COR-L47 (cell line): ENCODE measurements at regions not wholly inside any gene's neighbourhood (a gene's known extent, or its start where the extent isn't known, plus 50 kb on each side); places are given as distances from the start of the nearest gene placed in this dataset.

Source experiments
- DNase-seq: peaks from one replicate; lab custom pipeline; 2025; lab: John Stamatoyannopoulos, UW

DNA sequence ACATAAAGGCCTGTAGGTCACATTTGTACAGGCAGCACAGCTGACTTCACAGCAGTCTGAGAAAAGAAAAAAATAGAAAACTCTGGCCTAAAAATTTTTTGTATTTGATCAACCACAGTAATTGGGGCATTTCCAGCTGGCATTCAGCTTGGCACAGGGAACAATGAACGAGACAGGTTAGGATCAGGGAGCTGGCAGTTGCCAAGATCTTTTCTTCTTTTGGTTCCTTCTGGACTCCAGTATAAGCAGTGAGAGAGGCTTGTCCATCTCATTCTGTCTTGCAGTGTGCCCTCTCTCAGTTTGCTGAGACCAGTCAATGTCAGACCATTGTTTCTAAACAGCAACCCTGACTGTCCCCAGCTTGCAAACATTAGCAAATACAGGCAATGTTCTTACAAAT is 601.1 kb downstream of the TLR4 start:
- DNase-seq, result no peak

DNA sequence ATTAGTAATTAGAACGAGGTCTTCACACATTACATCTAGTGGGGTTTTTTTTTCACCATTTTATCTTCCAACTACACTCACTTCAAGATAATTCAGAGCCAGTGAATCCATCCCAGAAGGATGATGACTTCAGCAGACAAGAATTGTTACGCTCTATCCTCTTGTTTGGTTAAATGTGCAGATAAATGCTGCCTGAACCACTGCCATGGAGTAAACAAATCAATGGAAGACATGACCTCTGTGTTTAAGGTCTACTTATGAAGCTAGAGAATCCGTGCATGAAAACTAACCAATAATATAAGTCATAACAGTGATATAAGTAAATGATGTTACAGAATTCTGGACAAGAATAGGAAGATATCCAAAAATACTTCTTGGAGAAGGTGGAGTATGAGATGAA is 602.6 kb downstream of the TLR4 start:
- no peak for DNase-seq

DNA sequence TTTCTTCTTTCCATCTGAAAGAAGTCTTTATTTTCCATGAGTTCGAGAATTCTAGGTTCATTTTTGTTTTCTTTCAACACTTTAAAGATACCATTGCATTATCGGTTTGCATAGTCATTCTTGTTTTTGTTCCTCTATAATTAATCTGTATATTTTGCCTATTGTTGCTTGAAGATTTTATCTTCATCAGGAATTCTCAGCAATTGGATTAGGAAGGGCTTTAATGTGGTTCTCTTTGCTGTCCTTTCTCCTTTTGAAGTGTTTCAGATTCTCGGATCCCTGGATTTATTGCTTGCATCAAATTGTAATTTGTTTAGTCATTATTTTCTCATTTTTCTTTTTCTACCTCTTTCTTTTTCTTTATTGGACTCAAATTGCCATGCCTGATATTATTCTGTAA is 609.8 kb downstream of the TLR4 start:
- no peak for DNase-seq

DNA sequence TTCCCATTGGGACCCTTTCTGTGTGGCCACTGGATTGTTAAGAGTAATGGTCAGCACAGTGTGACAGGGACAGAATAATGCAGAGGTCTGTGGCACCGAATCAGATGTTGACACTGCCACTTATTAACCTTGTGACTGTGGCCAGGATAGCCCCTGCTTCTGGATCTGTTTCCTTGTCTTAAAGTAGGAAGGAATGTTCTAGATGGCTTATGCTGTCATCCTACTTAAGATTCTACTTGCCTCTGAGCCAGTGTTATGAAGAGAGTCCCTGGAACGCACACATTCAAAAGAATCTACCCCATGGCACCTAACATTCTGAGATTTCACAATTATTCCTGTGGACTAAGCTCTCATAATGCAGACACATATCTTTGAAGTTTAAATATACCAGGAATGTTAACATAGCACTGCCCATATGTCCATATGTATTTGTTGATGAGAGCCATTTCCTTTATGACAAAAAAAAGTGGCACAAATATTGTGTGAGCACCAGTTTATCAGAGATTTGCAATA is 612.7 kb downstream of the TLR4 start:
- DNase-seq, result no peak

DNA sequence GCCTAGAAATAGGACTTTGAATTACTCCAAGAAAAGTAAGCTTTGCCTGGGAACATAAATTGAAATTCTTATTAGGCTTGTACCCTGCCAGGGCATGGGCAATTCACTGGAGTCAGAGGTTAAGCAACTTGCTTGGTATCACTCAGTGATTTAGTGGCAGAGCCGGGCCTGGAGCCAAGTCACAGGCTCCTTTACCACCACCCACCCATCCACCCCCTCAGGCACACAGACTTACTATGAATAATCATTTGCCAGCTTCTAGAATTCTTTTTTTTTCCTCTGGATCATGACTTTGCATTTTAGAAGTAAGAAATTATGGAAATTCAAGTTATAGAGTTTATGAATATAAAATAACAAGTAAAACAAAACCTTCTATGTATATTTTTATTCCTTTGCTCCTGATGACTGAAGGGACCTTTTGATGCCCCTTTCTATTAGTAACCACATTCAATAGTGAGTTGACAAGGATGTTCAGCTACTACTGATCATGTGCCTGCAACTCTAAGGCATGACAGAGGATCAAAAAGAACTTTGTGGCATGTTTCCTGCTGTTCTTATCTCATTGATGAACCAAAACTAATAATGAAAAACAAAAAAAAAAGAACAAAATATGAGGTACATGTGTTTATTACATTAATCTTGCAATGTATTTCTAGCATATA is 614.7 kb downstream of the TLR4 start:
- DNase-seq, result peak; percentile 12

DNA sequence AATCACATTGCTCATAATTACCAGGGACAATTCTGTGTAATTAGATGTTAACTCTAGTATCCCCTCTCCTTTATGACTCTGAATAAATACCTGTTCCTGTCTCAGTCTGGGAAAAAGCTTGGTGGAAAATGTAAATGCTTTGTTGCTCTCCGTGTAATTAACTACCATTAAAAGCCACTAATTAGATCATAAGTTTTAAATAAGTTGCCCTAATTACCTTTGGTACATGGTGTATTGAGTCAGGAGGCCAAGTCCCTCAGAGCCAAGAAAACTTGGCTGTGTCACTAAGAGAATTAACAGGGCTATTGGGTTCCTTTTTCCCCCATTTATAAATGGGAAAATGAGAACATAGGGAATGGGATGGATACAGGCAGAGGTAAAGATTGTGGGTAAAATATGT is 617.6 kb downstream of the TLR4 start:
- DNase-seq, result peak; percentile 73

DNA sequence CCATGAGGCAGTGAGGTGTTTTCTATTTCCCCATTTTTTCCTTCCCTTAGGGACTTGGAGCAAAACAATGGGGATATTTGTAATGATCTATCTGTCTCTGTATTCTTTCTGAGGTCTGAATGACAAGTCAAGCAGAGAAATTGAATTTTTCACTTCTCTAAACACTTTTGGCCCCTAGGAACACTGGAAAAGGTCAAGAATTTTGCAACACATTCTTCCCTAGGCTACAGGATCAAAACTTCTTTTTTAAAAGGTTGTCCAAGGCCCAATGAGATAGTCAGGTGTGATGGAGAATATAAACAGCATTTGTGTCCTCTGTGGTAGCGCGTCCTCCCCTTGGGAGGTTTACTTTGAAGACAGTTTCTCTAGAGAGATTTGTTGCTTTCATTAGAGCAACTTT is 620.5 kb downstream of the TLR4 start:
- no peak for DNase-seq

DNA sequence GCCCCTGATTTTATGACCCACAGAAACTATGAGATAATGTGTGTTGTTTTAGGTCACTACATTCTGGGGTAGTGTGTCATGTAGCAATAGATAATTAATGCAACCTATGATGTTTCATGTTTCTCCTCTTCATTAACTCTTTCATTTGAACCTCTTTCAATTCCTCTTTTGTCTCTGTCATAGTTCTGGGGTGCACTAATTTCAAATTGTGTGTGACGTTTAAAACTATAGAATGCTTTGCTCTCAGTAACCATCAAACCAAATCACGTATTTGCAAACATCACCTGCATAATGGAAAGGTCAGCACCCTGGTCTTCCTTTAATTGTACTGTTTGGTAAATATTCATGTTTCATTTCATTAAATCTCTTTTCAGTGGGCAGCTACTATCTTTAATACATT is 621.6 kb downstream of the TLR4 start:
- no peak for DNase-seq

DNA sequence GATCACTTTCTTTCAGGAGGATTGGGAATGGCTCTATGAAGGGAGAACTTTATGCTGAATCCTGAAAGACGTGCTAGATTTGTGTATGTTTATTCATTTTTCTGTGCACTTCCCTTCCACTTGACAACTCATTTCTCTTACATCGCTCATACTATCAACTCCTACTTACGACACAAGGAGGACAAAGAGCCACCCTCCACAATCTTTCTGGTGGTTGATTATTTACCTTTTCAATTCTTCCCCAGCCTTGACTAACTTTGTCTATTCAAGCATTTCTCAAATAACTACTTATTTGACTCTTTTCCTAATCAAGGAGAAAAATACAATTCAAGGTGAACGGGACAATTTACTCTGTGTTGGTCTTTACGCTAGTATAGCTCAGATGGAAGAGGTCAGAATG is 622.1 kb downstream of the TLR4 start:
- no peak for DNase-seq

DNA sequence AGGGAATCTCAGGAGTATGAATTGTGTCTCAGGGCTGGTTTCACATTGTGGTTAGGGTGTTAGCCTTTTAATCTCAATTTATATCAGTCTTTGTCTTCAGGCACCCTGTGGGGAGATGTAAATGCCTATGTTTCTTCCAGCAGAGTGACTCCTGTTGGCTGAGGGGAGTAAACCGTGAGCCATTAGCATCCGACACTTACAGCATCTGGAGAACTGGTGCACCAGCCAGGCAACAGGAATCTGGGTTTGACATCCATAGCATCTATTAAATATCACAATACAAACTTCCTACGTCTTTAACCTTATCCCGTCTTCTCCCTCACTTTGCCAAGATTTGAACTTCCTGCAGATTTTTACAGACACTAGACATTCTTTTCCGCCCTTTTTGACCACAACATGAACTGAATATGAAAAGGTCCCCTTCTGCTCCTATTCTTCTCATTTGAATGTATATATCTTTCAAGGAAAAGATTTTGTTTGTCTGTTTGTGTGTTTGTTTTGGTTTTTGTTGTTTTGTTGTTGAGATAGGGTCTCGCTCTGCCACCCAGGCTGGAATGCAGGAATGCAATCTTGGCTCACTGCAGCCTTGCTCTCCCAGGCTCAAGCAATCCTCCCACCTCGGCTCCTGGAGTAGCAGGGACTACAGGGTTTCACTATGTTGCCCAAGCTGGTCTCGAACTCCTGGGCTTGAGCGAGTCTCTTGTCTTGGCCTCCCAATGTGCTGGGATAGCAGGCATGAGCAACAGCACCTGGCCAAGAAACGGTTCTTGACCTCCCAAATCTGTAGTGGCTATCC is 626.2 kb downstream of the TLR4 start:
- DNase-seq, result no peak

DNA sequence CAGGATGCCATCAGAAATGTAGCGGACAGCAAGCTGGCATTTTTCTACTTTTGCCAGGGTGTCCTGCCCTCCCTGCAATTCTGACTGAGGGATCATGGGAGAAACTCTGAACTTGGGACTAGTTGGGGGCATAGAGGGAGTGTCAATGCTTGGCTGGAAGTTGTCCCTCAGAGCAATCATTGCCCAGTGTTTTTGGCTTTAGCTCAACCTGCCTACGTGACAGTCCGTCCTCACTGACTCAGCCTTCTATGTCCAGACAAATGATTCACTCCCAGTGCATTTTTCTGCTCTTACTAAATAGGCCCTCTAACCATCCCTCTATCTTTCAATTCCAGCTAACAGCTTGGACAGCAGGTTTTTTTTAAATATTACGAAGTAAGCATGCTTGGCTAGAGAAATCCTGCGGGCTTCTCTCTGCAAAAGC is 627.4 kb downstream of the TLR4 start:
- no peak for DNase-seq

DNA sequence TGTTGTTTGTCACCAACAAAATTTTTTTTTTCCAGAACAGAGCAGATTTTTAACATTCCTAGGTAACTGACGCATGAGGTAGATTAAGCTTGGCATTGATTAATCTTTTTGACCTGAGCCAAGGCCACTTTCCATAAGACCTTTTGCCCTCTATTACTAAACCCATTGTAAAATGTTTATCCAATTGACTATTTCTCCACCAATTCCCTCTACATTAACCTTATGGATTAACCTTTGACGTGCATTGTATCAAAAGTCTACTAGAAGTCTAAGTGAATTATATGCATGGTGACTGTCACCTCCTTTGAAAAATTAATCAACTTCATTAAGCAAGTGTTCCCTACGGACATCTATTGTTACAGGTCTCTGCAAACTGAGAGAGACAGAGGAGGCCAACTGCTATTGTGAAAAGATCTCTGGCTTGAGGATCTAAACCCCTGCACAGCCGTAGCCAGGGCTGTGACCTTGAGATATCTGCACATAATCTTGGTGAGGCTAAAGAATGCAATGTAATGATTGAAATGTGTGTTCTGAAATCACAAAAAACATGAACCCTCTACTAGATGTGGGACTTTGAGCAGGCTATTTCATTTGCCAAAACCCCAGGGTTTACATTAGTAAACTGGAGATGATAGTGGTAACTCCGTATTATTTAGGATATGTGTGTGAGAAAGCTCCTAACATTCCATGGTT is 632.2 kb downstream of the TLR4 start:
- no peak for DNase-seq

DNA sequence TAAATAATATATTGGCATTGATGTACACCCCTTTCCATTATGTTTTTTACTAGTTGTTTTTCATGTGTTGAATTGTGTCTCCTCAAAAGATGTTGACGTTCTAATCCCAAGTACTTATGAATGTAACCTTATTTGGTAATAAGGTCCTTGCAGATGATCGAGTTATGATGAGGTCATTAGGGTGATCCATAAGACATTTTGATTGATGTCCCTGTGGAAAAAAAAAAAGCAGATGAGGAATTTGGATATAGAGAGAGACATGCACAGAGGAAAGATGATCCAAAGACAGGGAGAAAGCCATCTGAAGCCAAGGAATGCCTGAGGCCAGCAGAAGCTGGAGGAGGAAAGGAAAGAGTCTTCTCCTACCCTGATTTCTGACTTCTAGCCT is 632.7 kb downstream of the TLR4 start:
- DNase-seq, result no peak

DNA sequence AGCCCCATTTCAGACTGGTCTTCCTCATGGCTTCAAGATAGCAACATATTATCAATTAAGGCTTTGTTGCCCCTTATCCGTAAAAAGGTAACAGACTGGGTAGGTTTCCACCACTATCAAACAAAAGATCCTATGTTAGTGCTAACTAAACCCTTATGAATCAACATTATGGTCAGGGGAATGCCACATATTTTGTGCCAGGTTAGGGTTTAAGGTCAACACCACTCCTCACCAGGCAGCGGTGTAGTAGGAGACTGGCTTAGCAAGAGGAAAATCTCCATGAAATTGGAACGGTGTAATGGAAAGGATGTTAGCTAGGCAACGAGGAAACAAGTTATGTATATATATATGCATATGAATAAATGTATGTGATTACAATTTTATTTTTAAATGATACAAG is 655.8 kb downstream of the TLR4 start:
- no peak for DNase-seq

DNA sequence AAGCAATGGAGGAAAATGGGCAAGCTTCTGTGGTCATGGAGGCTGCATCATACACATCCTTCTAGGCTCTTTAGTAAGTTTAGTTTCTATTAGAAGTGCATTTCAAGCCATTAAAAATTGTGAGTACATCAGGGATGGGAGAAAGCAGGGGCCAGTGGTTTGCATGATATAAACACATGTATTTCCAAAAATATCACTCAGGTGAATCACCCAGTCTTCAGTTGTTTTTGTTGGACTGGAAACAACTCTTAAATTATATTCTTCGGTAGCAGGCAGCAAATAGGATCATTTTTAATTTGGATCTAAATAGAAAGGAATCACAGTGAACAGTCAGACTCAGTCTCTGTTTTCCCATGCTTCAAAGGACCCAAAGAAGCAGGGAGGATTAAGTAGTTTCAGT is 657.9 kb downstream of the TLR4 start:
- no peak for DNase-seq

DNA sequence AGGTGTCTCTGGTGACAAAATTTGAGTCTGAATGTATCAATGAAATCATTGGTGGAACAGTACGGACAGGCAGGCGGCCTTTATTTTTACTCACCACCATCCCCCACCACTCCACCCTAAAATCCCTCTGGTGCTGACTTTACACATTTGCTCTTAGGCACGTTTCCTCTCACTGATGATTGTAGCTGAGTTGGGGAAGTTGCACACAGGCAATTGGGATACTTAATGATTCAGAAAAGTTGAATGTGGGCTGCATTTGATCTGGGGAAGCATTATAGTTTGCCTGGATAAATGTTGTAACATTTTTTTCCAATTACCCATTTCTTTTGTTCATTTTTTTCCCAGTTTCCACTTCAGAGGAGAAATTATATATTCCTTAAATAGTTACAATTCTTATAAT is 658.4 kb downstream of the TLR4 start:
- no peak for DNase-seq

DNA sequence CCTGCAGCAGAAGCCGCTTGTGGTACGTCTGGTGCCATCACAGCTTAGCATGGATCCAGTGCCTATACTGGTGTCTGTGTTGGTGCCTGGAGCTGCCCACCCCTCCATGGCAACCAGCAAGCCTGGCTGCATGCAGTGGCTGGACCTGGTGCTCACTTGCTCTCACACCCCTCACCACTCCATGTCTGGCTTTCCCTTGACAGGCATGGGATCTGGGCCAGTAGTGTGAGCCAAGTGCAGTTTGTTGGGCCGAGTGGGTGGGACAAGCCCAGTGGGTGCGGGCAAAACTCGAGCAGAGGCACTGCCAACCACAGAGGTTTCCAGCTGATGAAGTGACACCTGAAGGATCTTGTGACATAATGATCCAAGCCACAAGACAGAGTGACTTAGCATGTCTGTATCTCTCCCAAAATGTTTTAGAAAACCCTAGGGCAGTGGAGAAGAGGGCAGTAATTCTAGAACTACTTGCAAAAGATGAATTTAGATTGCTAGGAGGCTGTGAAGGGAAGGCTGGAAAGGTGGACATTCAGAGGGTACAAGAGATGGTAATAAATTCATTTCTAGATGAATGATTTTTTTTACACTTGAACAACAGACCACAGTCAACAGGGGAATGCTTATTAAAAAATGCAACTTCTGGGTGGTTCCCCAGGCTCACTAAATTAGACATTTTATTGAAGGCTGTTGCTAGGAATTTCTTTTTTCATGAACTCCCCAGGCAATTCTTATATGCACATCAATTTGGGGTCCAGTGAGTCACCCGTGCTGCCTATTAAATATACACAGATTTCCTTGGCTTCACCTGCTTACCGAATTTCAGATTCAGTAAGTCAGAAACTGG is 660.3 kb downstream of the TLR4 start:
- no peak for DNase-seq

DNA sequence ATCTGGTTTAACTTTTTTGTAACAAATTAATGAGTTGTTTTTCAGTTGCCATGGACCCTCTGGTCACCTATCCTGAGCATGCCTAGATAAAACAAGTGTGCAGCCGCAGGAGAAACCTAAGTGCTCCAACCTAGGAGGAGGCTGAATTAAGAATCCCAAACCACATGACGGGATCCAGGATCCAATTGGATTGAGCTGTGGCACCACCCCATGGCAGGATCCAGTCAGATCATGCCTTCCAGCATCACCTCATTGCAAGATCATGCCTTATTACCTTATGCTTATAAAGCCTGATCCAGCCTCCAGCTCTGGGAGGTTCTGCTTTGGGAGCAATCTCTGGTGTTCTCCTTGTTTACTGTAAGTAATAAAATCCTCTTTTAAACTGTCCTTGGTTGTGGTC is 662.0 kb downstream of the TLR4 start:
- DNase-seq, result no peak

DNA sequence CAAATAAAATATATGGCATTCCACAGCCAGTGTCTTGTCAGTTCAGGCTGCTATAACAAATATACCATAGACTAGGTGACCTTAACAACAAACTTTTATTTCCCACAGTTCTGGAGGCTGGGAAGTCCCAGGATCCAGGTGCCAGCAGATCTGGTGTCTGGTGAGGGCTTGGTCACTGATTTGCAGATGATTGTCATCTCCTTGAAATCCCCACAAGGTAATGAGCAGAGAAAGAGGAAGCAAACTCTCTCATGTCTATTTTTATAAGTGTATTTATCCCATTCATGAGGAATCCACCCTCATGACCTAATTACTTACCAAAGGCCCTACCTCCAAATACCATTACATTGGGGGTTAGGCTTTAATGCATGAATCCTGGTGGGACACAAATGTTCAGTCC is 663.2 kb downstream of the TLR4 start:
- DNase-seq, result no peak

DNA sequence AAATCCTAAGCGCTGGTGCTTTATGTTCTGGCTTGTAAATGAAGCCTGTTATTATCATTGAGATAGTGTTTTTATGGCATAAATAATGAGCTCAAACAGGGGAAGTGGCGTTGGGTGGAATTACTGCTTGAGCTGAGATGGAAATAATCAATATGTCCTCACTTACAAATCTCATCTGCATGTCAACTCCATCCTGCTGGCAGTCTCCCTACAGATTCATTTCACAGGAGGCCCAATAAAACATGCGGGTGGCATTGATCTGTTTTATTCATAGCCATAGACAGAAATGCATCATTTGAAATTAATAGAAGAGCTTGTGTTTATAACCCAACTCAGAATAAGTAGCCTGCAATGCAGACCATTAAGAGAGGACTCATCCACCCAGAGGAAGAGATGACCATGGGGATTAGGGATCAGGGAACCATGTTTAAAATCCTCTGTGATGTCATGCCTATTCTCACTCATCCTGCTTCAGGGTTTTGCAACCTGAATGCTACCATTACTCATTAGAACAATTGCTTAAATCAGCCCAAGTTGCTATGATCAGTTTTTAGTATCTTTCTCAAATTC is 680.4 kb downstream of the TLR4 start:
- DNase-seq, result no peak

DNA sequence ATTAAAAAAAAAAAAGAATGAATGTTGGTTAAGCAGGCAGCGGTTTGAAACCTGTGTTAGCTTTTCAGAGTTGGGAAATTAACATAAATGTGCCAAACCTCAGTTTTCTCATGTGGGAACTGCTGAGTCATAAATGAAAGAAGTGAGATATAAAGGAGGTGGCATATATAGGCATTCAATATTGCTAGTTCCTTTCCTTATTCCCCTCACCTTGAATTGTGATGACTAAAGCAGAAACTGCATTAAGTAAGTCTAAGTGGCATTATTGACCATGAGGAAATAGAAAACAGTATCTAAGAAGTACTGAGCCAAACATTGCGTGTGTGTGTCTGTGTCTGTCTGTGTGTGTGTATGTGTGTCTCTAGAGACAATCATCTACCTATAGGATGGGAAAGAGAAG is 691.2 kb downstream of the TLR4 start:
- no peak for DNase-seq

DNA sequence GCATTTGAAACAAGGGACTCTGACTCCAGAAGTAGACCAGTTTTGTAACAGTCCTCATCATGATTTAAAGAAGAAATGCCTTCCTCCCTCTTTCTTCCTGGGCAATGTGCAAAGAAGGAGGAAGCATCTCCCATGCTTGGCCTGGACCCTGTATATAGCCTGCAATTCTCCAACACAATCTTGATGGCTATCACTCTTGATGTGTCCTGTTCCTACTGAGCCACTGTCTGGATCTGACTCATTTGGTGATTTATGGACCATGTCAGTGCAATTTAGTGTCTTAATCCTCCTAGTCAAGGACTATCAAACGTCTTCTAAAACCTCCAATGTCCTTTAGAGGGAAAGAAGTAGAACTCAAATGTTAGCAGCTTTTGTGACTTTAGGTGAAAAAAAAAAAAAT is 697.3 kb downstream of the TLR4 start:
- DNase-seq, result no peak
